GM18868 (cell line): ENCODE measurements at regions not wholly inside any gene's neighbourhood (a gene's known extent, or its start where the extent isn't known, plus 50 kb on each side); places are given as distances from the start of the nearest gene placed in this dataset.

ENCODE experiments used
- ATAC-seq: cut with Tn5 transposase; IDR thresholded peaks from one replicate; pipeline ENCODE4 v1.9.1; 2021; ENCODE audit warnings: mild to moderate bottlenecking, moderate library complexity; ENCODE audit not compliant: unreplicated experiment

- no peak for ATAC-seq
These were observed 75.0 kb upstream of the OR13F1 start for GRCh38 chr9:104429031-104429546.

- ATAC-seq: no peak
These were observed 69.0 kb upstream of the OR13F1 start for GRCh38 chr9:104435059-104435458.

GRCh38 chr9:104448036-104448435, 56.0 kb upstream of the OR13F1 start:
- no peak for ATAC-seq
